Activated T-cell treated with anti-CD3 and anti-CD28 coated beads for 4 hours (primary cell): ENCODE measurements at regions not wholly inside any gene's neighbourhood (a gene's known extent, or its start where the extent isn't known, plus 50 kb on each side); places are given as distances from the start of the nearest gene placed in this dataset.
"Not testable (repeated sequence)": the region's sequence is repeated elsewhere in the genome, so short reads cannot be mapped to it uniquely, and the experiment has no call there.

ENCODE experiments used
- DNase-seq: peaks from one replicate; pipeline ENCODE4 v3.0.0-alpha.2; 2020

DNA sequence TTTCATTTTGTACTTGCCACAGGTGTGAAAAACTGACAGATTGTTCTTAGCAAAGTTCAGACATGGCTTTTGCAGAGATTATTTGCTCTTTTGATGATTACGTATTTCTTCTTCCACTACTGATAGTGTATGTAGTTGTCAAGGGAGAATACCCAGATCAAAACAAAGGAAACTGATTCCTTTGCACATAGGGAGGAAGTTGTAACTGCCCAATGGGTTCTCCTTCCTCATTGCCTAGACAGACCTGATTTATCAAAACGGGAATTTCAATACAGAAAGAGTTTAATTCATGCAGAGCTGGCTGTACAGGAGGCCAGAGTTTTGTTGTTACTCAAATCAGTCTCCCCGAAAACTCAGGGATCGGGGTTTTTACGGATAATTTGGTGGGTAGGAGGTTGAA, 214.7 kb downstream of the BCAS1 start:
- no peak for DNase-seq

GRCh38 chr20:53854609-53854926, 215.8 kb downstream of the BCAS1 start:
- DNase-seq, result not testable (repeated sequence)

- DNase-seq, result no peak
These were observed 217.2 kb downstream of the BCAS1 start for GRCh38 chr20:53853111-53853713.

DNA sequence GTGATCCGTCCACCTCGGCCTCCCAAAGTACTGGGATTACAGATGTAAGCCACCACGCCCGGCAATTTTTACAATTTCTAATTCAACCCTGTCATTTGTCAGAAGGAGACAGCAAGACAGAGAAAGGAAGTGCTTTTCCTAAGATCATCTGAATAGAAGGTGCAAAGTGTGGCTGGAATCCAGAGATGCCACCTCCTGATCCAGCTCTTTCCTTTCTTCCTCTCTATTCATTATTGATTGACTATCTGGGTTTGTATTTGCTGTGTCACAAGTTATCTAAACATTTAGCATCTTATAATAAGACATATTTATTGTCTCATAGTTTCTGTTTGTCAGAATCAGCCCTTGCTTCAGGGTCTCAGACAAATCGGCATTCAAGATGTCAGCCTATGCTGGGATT, 217.7 kb downstream of the BCAS1 start:
- no peak for DNase-seq

- no peak for DNase-seq
These were observed 218.4 kb downstream of the BCAS1 start for GRCh38 chr20:53852014-53852413.

DNA sequence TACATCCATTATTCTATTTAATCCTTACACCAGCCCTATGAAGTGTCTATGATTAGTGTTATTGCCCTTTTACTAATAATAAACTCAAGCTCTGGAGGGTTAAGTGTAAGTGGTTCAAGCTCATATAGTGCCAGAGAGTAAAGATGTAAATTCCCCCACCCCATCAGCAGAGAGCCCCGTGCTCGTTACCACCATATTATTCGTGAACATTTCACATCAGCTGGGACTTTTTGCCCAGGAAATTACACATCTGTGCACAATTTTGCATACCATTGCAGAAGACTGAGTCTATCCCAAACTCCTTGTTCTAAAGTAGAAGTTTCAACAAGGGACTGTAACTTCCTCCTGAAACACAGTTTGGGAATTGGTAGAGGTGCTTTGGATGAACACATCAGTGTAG, 220.1 kb downstream of the BCAS1 start:
- no peak for DNase-seq

DNA sequence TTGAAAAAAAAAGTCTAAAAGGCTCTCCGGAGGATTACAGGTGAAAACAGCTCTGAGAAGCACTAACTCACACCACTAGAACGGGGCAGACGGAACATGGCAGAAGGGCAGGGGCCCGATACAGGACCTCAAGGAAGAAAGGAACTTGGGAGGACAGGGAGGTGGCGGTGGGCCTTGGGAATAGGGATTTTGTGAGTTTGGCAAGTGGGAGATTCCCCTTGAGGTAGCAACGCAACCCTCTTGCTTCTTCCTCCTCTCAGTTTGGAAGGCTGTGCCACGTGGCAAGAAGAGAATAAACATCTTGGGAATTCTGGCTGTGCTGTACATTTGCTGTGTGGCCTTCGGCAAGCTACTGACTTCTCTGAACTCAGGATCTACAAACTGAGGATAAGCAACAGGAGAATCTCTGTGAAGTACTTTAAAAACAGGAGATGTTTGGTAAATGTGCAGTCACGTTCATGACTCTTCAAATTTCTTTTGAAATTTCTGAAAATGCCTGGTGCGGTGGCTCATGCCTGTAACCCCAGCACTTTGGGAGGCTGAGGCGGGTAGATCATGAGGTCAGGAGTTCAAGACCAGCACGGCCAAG, 220.8 kb downstream of the BCAS1 start:
- no peak for DNase-seq

DNA sequence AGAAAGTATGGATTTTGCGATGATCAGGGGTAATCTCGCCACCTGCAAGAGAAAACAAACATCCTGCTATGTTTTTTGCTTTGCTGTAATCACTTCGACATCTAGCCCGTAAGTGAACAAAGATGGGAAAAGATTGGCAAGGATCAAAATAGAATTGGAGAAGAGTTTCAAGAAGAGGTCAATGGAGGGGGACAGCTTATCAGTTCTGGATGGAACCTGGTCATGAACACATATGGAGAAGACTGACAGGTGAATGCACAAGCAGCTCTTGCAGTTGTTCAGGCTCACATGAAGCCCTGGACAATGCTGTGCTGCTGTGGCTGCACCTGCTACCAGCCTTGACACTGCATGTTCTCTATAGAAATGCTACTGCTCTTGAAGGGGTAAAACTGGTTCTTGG, 222.1 kb downstream of the BCAS1 start:
- DNase-seq, result no peak

DNA sequence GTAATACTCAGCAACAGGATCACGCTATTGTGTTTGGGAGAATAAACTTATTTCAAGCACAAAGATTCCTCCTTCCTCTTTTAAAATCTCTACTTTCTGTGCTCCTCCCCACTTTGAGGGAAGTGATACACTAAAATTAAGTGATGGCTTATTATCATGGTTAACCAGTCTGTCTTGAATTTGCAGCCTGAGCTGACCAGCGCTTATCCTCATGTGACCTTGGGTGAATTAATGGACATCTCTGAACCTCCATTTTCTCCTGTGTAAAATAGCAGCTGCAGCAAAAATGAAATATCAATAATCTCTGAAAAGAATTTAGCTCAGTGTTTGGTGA, 222.6 kb downstream of the BCAS1 start:
- no peak for DNase-seq

DNA sequence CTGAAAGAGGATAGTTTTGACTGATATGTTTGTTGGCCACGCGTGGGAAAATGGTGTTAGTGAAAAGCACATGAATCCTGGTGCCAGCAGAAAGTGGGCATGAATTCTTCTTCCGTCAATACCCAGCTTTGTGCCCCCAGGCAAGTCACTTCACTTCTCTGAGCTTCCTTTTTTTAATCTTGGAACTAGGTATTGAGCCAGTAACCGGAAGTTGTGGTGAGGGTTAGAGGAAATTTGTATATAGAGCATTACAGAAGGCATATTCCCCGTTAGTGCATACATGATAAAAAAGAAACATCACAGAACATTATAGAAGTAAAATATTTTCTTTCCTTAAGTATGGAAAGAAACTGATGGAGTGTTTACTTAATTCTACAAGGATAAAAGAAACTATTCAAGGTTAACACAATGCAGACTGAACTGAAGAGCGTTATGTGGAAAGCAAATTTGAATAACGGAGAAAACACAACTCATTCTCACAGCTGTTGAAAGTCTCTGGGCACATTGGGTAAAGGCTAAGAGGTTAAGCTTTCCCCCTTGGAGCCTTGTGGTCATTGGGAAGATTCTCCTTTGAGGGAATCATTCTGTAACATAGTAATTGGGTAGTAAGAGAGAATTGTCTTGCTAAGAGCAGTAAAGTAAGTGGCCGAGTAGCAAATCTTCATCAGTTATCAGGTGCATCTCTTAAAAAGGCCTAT, 223.1 kb downstream of the BCAS1 start:
- no peak for DNase-seq

- DNase-seq, result no peak
These were observed 223.8 kb downstream of the BCAS1 start for GRCh38 chr20:53846640-53847039.

DNA sequence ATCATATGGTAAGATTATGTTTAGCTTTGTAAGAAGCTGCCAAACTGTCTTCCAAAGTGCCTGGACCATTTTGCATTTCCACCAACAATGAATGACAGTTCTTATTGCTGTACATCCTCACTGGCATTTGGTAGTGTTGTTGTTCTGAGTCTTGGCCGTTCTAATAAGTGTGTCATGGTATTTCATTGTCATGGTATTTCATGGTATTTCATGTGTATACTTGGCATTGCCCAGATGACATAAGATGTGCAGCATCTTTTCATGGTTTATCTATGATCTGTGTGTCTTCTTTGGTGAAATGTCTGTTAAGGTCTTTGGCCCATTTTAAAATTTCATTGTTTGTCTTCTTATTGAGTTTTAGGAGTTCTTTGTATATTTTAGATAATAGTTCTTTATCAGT, 224.4 kb downstream of the BCAS1 start:
- no peak for DNase-seq

DNA sequence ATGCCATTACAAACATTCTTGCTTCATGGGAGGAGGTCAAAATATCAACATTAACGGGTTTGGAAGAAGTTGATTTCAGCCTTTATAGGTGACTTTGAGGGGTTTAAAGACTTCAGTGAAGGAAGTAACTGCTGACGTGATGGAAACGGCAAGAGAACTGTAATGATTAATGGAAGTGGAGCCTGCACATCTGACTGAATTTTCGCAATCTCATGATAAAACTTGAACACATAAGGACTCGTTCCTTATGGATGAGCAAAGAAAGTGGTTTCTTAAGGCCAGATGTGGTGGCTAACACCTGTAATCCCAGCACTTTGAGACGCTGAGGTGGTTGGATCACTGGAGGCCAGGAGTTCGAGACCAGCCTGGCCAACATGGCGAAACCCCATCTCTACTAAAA, 226.1 kb downstream of the BCAS1 start:
- no peak for DNase-seq

DNA sequence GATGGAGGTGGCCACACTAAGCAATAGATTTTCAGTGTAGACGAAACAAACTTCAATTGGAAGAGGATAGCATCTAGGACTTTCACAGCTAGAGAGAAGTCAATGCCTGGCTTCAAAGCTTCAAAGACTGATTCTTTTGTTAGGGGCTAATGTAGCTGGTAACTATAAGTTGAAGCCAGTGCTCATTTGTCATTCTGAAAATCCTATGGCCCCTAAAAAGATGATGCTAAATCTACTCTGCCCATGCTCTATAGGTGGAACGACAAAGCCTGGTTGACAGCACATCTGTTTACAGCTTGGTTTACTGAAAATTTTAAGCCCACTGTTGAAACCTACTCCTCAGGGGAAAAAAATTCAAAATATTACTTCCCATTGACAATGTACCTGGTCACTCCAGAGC, 226.7 kb downstream of the BCAS1 start:
- DNase-seq, result no peak

DNA sequence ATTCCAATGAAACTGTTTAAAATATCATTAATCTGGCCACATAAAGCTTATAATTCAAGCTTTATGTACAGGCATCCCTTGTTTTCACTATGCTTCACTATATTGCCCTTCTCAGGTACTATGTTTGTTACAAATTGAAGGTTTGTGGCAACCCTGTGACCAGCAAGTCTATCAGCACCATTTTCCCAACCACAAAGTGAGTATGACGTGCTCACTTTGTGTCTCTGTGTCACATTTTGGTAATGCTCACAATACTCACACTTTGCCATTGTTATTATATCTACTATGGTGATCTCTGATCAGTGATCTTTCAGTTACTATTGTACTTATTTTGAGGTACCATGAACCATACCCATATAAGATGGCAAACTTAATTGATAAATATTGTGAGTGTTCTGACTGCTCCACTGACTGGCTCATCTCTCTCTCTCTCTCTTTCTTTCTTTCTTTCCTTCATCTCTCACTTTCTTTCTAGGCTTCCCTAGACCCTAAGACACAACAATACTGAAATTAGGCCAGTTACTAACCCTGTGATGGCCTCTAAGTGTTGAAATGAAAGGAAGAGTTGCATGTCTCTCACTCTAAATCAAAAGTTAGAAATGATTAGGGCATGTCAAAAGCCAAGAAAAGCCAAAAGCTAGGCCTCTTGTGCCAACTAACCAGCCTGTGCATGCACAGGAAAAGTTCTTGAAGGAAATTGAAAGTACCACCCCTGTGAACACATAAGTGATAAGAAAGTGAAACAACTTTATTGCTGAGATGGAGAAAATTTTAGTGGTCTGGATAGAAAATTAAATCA, 227.9 kb downstream of the BCAS1 start:
- no peak for DNase-seq

DNA sequence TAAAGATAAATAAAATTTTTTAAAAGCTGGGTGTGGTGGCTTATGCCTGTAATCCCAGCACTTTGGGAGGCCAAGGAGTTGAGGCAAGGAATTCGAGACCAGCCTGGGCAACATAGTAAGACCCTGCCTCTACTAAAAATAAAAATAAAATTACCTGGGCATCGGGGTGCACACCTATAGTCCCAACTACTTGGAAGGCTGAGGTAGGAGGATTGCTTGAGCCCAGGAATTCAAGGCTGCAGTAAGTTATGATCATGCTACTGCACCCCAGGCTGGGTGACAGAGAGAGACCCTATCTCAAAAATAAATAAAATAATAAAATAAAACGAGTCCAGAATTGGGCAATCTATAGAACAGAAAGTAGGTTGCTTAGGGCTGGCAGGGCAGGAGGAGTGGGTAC, 228.7 kb downstream of the BCAS1 start:
- no peak for DNase-seq

- no peak for DNase-seq
These were observed 229.9 kb downstream of the BCAS1 start for GRCh38 chr20:53840532-53840931.

GRCh38 chr20:53839423-53840176, 230.8 kb downstream of the BCAS1 start:
- DNase-seq, result peak; percentile 24

DNA sequence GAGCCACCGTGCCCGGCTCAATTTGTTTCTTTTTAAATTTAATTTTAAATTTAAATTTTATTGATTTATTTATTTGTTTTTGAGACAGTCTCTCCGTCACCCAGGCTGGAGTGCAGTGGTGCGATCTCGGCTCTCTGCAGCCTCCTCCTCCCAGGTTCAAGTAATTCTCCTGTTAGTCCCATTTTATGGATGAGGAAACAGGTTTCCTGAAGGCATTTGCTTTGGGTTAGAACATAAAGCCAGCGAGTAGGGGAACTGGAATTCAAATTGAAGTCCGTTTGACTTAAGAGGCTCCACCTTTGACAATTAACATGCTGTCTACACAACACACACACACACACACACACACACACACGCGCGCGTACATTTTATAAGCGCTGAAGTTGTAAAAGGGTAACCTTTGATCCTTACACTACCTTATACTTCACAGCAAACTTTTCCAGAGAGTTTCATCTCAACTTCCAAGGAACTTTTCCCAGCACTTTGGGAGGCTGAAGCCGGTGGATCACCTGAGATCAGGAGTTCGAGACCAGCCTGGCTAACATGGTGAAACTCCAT, 232.0 kb downstream of the BCAS1 start:
- no peak for DNase-seq

DNA sequence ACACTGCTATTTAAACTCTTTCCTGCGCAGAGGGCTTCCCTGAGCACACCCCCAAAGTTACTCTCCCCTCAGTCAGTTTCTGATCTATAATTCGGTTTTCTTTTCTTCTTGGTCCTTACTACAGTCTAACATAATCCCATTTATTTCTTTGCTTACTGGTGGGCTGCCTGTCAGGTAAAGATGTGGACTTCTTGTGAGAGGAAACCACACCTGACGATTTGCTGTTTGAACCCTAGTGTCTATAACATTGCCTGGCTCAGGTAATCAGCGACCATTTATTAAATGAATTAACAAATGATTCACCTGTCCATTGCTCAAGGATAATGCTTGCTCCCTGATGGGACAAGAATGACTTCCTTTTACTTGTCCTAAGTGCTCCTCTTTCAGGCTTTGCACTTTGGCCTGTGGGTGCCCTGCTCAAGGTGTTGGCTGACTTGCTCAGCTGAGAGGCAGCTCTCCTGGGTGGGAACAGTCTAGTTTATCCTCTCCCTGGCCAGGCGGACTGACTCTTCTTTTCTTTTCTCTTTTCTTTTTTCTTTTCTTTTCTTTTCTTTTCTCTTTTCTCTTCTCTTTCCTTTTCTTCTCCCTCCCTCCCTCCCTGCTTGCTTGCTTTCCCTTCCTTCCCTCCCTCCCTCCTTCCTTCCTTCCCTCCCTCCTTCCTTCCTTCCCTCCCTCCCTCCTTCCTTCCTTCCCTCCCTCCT, 233.1 kb downstream of the BCAS1 start:
- DNase-seq, result no peak

DNA sequence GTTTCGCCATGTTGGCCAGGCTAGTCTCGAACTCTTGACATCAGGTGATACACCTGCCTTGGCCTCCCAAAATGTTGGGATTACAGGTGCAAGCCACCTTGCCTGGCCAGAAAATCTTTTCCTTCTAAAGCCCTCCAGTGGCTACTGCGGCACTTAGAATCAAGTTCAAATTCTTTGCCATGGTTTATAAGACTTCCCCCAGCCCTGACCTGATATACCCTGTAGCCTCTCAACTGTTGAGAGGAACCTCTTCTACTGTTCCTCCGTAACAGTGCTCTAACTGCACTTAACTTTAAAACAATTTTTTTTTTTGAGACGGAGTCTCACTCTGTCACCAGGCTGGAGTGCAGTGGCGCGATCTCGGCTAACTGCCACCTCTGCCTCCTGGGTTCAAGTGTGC, 235.6 kb downstream of the BCAS1 start:
- no peak for DNase-seq

DNA sequence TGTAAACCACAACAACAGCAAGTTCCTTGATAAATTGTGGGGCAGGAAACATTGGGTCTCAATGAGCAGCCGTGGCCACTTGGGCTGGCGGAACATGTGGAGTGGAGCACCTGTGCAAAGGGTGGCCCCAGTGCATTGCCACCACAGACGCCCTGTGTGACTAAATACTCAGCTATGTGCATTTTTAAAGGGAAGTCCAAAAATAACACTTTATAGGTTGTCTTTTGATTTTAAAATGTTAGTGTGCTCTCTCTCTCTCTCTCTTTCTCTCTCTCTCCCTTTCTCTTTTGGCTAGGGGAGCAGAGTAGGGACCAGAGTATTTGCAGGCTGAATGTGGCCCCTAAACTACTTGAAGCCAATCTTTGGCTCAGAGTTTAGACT, 236.3 kb downstream of the BCAS1 start:
- DNase-seq, result no peak
